Natural killer cell (primary cell): ENCODE measurements at regions not wholly inside any gene's neighbourhood (a gene's known extent, or its start where the extent isn't known, plus 50 kb on each side); places are given as distances from the start of the nearest gene placed in this dataset.

ENCODE experiments used
- ATAC-seq, 3 donors: fragments of 150-1000 bp in 2 of 3; fragments of 200-7000 bp in 1 of 3; cut with Tn5 transposase; 1 replicate in 1 of 3; 2 replicates in 2 of 3; pipeline ENCODE4 v1.10.0; 2021; ENCODE audit warnings: mild to moderate bottlenecking in 2 of 3, moderate library complexity in 2 of 3
- DNase-seq, 2 donors: peaks; one replicate each; pipeline versions ENCODE4 v3.0.0 to v3.0.0-alpha.2; 2013 to 2021; ENCODE audit warnings: mixed read lengths in 1 of 2
- H3K27ac ChIP-seq: one replicate; pipeline ENCODE4 v1.5.1; 2013; ENCODE audit warnings: mild to moderate bottlenecking, low read length
- H3K27me3 ChIP-seq: one replicate; pipeline ENCODE4 v1.6.1; 2013; ENCODE audit warnings: low read length; ENCODE audit not compliant: control insufficient read depth, insufficient read depth
- H3K36me3 ChIP-seq: one replicate; pipeline ENCODE4 v1.6.1; 2013; ENCODE audit warnings: low read length; ENCODE audit not compliant: control insufficient read depth, insufficient read depth
- H3K4me1 ChIP-seq: one replicate; pipeline ENCODE4 v1.6.1; 2013; ENCODE audit warnings: low read length; ENCODE audit not compliant: control insufficient read depth, insufficient read depth
- H3K4me3 ChIP-seq: one replicate; pipeline ENCODE4 v1.5.1; 2013; ENCODE audit warnings: low read length
- H3K9me3 ChIP-seq: one replicate; pipeline ENCODE4 v1.6.1; 2013; ENCODE audit warnings: low read length; ENCODE audit not compliant: control insufficient read depth, insufficient read depth
- H3K27ac Mint-ChIP-seq, 2 donors: one replicate each; pipeline ENCODE4 v1.8.0; 2022; ENCODE audit warnings: mild to moderate bottlenecking in 2 of 2, mixed read lengths in 2 of 2, moderate library complexity in 1 of 2
- H3K27me3 Mint-ChIP-seq, 2 donors: one replicate each; pipeline ENCODE4 v1.8.0; 2022; ENCODE audit warnings: low read depth in 2 of 2, mixed read lengths in 2 of 2
- H3K36me3 Mint-ChIP-seq: one replicate; pipeline ENCODE4 v1.8.0; 2022; ENCODE audit warnings: mixed read lengths
- H3K4me1 Mint-ChIP-seq, 2 donors: one replicate each; pipeline ENCODE4 v1.8.0; 2022; ENCODE audit warnings: mixed read lengths in 2 of 2
- H3K4me3 Mint-ChIP-seq: one replicate; pipeline ENCODE4 v1.8.0; 2022; ENCODE audit warnings: mild to moderate bottlenecking, moderate library complexity, mixed read lengths
- H3K9me3 Mint-ChIP-seq, 2 donors: one replicate each; pipeline ENCODE4 v1.8.0; 2022; ENCODE audit warnings: mixed read lengths in 2 of 2
- WGBS: methylation state at CpG from one replicate; pipeline ENCODE4 v1.1.7; 2013; ENCODE audit warnings: missing lambda C conversion rate; ENCODE audit not compliant: insufficient coverage; 5-methylcytosine and 5-hydroxymethylcytosine counted together
- intact Hi-C: fragments of 100-400 bp; cut with micrococcal nuclease; formaldehyde crosslinking; loops from one replicate; pipeline ENCODE4 v1.14.2; 2022
- TF ChIP-seq, protein P1 (sequence below): fragments of 200-600 bp; IDR thresholded peaks from one replicate; pipeline ENCODE4 v1.8.0; 2022; ENCODE audit warnings: antibody characterized with exemption

DNA sequence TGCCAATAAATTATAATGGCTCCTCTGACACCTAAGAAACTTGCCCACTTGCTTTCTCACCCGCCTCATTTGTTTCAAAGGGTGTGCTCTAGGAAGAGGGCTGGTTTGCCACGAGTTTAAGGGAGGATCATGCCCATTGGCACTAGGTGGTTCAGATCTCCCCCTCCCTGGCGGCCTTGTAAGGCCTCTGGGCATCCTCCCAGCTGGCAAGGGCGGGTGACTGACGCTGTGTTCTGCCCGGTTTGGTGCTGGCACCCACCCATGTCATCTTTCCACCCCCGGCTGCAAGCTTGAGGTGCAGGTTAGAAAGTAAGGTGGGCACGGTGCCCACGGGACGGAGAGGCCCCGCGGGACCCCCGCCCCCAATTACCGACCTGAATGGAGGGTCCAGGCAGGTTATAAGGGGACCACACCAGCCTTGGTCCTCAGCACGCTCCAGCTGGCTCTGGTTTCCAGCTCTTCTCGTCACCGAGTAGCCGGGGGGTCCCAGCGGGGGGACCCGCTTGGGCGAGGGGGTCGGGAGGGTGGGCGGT lies 90.4 kb downstream of the PTPRS start:
- Mint-ChIP-seq H3K27ac (no peak overlapping the region), H3K4me3 (no peak overlapping the region), H3K27me3 (peaks cover 0 to 4% of the 10 kb centered on the region in 2 donors), H3K4me1 (no peaks in the 10 kb centered on the region), H3K9me3 (peaks cover 4 to 6% of the 10 kb centered on the region in 2 donors), H3K36me3 (peaks cover 8% of the 10 kb centered on the region)
- intact Hi-C loops, result no loop called here
- peaks cover 9% of the 10 kb centered on the region for H3K9me3 ChIP-seq
- H3K36me3 ChIP-seq, result no peaks in the 10 kb centered on the region
- DNase-seq, result no peak
- no peak overlapping the region for H3K4me3 ChIP-seq
- WGBS, result 82% methylated on average over 14 of the region's 23 CpGs
- H3K27me3 ChIP-seq, result no peaks in the 10 kb centered on the region
- TF ChIP-seq, protein P1, sequence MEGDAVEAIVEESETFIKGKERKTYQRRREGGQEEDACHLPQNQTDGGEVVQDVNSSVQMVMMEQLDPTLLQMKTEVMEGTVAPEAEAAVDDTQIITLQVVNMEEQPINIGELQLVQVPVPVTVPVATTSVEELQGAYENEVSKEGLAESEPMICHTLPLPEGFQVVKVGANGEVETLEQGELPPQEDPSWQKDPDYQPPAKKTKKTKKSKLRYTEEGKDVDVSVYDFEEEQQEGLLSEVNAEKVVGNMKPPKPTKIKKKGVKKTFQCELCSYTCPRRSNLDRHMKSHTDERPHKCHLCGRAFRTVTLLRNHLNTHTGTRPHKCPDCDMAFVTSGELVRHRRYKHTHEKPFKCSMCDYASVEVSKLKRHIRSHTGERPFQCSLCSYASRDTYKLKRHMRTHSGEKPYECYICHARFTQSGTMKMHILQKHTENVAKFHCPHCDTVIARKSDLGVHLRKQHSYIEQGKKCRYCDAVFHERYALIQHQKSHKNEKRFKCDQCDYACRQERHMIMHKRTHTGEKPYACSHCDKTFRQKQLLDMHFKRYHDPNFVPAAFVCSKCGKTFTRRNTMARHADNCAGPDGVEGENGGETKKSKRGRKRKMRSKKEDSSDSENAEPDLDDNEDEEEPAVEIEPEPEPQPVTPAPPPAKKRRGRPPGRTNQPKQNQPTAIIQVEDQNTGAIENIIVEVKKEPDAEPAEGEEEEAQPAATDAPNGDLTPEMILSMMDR, result no peak
- no peak for ATAC-seq
- H3K4me1 ChIP-seq, result no peaks in the 10 kb centered on the region
- H3K27ac ChIP-seq, result no peak overlapping the region

DNA sequence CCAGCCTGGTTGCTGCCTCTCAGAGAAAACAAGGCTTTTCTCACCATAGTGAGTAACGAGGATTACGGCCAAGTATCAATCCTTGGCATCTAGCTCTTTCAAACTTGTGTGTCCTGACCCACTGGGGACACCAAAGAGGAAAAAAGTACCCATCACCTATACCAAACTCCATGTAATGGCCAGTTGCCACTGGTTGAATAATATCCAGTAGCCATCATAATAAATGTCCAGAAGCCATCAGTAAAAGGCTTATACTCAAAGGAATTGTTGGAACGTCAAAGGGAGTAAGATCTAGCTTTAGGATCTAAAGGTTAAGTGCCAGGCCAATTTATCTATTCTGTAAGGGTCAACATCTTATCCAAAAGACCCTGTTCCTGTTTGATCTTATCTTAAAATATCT lies 91.1 kb downstream of the PTPRS start:
- Mint-ChIP-seq H3K36me3 (peaks cover 7% of the 10 kb centered on the region), H3K27ac (no peak overlapping the region), H3K27me3 (peaks cover 0 to 4% of the 10 kb centered on the region in 2 donors), H3K4me3 (no peak overlapping the region), H3K9me3 (peaks cover 4 to 5% of the 10 kb centered on the region in 2 donors), H3K4me1 (no peaks in the 10 kb centered on the region)
- DNase-seq, result no peak
- no peak for ATAC-seq
- intact Hi-C loops, result no loop called here
- Histone ChIP-seq H3K4me1 (no peaks in the 10 kb centered on the region), H3K27me3 (no peaks in the 10 kb centered on the region), H3K27ac (no peak overlapping the region), H3K9me3 (peaks cover 3% of the 10 kb centered on the region), H3K36me3 (no peaks in the 10 kb centered on the region), H3K4me3 (no peak overlapping the region)
- TF ChIP-seq, protein P1, result no peak
- 93% methylated on average over 2 of the region's 3 CpGs for WGBS

DNA sequence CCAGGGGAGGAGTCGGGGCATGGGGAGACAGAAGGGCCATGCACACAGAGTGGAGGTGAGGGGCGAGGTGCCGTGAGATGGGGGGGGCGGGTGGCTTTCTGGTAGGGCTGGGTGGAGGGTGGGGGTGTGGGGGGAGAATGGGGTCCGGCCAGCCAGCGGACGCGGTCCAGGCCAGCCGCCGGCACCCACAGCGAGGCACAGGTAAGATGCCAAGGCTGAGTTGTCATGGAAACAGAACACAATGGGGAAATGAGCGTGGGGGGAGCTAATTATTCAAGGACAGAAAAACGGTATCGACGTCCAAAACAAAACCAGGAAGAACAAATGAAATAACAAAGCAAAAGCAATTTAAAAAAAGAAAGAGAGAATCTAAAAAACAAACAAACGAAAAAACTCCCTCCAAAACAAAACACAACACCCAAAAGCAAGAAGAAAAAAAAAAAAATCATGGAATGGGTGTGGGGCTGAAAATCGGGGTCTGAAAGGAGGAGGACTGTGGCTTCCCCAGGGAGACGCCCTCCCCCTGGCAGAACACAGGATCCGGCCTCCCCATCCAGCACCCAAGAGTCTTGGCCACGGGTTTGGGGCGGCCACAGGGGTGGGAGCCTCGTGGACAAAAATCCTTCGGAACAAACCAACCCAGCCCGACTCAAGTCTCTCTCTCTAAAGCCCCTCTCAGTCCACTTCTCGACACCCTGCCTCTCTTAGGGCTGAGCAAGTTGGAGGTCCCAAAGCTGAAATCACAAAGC lies 92.5 kb downstream of the PTPRS start:
- no peak for ATAC-seq
- TF ChIP-seq, protein P1, result no peak
- 91% methylated on average over 24 of the region's 25 CpGs for WGBS
- no peaks in the 10 kb centered on the region for H3K36me3 ChIP-seq
- Mint-ChIP-seq H3K27ac (no peak overlapping the region), H3K4me1 (no peaks in the 10 kb centered on the region), H3K36me3 (no peaks in the 10 kb centered on the region), H3K27me3 (peaks cover 0 to 4% of the 10 kb centered on the region in 2 donors), H3K9me3 (no peaks in the 10 kb centered on the region), H3K4me3 (no peak overlapping the region)
- no peaks in the 10 kb centered on the region for H3K9me3 ChIP-seq
- no peaks in the 10 kb centered on the region for H3K27me3 ChIP-seq
- no peak for DNase-seq
- H3K4me1 ChIP-seq, result no peaks in the 10 kb centered on the region
- H3K4me3 ChIP-seq, result no peak overlapping the region
- H3K27ac ChIP-seq, result no peak overlapping the region
- intact Hi-C loops, result no loop called here
